SK-N-MC (cell line): ENCODE measurements at regions not wholly inside any gene's neighbourhood (a gene's known extent, or its start where the extent isn't known, plus 50 kb on each side); places are given as distances from the start of the nearest gene placed in this dataset.

Experiments used
- EZH2 ChIP-seq: fragments of 200-600 bp; sonication (generic); IDR thresholded peaks from one replicate; pipeline ENCODE4 v1.6.1; 2017; ENCODE audit warnings: antibody characterized with exemption
- FOXP2 ChIP-seq: optimal IDR thresholded peaks from 2 replicates; pipeline ENCODE3; 2011; ENCODE audit warnings: mild to moderate bottlenecking, moderate library complexity; ENCODE audit not compliant: insufficient read depth; ENCODE audit errors: extremely low read length, control extremely low read depth
- POLR2AphosphoS5 ChIP-seq: IDR thresholded peaks from 2 replicates; pipeline ENCODE4 v1.6.1; 2012; ENCODE audit warnings: mild to moderate bottlenecking, low read depth, low read length, borderline replicate concordance

DNA sequence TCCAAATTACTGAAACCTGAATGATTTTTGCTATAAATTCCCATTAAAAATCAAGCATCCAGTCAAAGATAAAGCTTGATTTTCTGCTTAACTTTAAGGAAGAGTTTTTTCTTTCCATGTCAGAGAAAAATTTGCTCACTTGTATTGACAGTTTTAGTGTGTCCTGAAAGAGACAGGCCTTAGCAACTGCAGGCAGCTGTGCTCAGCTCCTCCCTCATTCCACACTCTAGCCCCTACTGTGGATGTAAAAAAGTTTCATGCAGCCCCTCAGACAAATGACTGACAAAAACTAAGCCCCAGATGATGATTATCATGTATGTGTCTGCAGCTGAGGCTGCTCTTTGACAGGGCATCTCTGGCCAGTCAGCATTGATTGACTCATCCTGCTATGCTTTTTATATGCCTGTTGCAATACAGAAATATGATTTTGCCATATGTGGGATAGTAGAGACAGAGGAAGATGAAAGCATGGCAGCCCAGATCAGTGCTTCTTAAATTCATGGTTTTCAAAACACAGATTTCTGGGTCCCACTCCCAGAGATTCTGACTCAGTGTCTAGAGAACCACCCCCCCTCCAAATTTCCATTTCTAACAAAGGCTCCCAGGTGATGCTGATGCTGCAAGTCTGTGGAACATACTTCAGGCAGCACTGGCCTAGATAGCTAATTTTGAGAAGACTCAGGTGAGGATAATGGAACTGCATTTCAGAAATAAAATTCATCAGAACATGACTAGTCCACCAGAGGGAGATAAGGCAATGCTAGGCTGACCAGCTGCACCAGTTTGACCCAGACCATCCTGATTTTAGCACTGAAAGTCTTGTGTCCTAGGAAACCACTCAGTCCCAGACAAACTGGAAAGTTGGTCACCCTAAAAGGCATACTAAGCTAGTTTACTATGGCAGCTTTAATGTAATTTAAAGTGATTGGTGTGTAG lies 298.7 kb upstream of the KCNN2 start:
- TF ChIP-seq EZH2 (no peak), POLR2AphosphoS5 (no peak), FOXP2 (no peak)
